A549 (cell line): ENCODE measurements at regions not wholly inside any gene's neighbourhood (a gene's known extent, or its start where the extent isn't known, plus 50 kb on each side); places are given as distances from the start of the nearest gene placed in this dataset.

Experiments
- ATAC-seq, 2 experiments: fragments of 200-7000 bp in 1 of 2; fragments of >200 bp in 1 of 2; cut with Nextera tagmentation in 1 of 2; cut with Tn5 transposase in 1 of 2; 3 replicates each; pipeline versions ENCODE4 v1.8.0 to v1.9.1; 2018 to 2020; ENCODE audit warnings: mild to moderate bottlenecking in 1 of 2, moderate library complexity in 1 of 2
- CTCF ChIA-PET: fragments of 300-600 bp; sonication (Branson Sonifier 250); formaldehyde crosslinking; extraction: SDS; loops from one replicate; lab custom pipeline; 2021; ENCODE audit warnings: antibody characterized with exemption, inconsistent platforms; lab: Yijun Ruan, JAX
- POLR2A ChIA-PET: fragments of 350-600 bp; formaldehyde crosslinking; extraction: SDS; loops from one replicate; lab custom pipeline; 2021; ENCODE audit warnings: antibody characterized with exemption, inconsistent platforms; lab: Yijun Ruan, JAX
- DNase-seq, 2 experiments: peaks; one replicate each; pipeline versions ENCODE4 v3.0.0 to v3.0.0-alpha.2; 2011 to 2016; ENCODE audit warnings: low read depth in 1 of 2, low spot score in 1 of 2
- FAIRE-seq: peaks from 2 replicates; lab custom pipeline; 2011; peaks lifted over from hg19 to GRCh38; lab: Jason Lieb, UNC
- H3K27ac ChIP-seq, 2 experiments: fragments of >200 bp; sonication (Bioruptor Twin); formaldehyde crosslinking; 3 replicates each; pipeline ENCODE4 v1.5.1; 2016 to 2017
- H3K4me1 ChIP-seq: fragments of >200 bp; sonication (Bioruptor Twin); formaldehyde crosslinking; 3 replicates; pipeline ENCODE4 v1.6.1; 2016
- H3K4me2 ChIP-seq: fragments of >200 bp; sonication (Bioruptor Twin); formaldehyde crosslinking; 3 replicates; pipeline ENCODE4 v1.6.1; 2016
- H3K4me3 ChIP-seq: fragments of >200 bp; sonication (Bioruptor Twin); formaldehyde crosslinking; 3 replicates; pipeline ENCODE4 v1.5.1; 2016
- H3K9me3 ChIP-seq: fragments of >200 bp; sonication (Bioruptor Twin); formaldehyde crosslinking; 3 replicates; pipeline ENCODE4 v1.6.1; 2016
- BHLHE40 ChIP-seq: IDR thresholded peaks from 2 replicates; pipeline ENCODE4 v1.6.1; 2012; ENCODE audit warnings: low read depth, low read length, inconsistent platforms
- CBX2 ChIP-seq: fragments of 200-600 bp; sonication (generic); IDR thresholded peaks from 2 replicates; pipeline ENCODE4 v1.6.1; 2016; ENCODE audit warnings: low read depth, mild to moderate bottlenecking, borderline replicate concordance
- CHD2 ChIP-seq: fragments of 150-350 bp; IDR thresholded peaks from 2 replicates; pipeline ENCODE4 v1.6.1; 2014; ENCODE audit warnings: low read length; ENCODE audit not compliant: partially characterized antibody
- CHD4 ChIP-seq: fragments of 200-600 bp; sonication (generic); IDR thresholded peaks from 2 replicates; pipeline ENCODE4 v1.6.1; 2016; ENCODE audit warnings: antibody characterized with exemption, mild to moderate bottlenecking, borderline replicate concordance
- EHF ChIP-seq: fragments of 250-450 bp; sonication (Bioruptor Pico); IDR thresholded peaks from 2 replicates; pipeline ENCODE4 v1.5.0; 2020; ENCODE audit warnings: mild to moderate bottlenecking
- EHMT2 ChIP-seq: fragments of 200-600 bp; sonication (generic); IDR thresholded peaks from 2 replicates; pipeline ENCODE4 v1.6.1; 2016; ENCODE audit warnings: antibody characterized with exemption, low read depth, mild to moderate bottlenecking, moderate library complexity
- ESRRA ChIP-seq: fragments of 150-350 bp; IDR thresholded peaks from 2 replicates; pipeline ENCODE4 v1.6.1; 2014; ENCODE audit warnings: mild to moderate bottlenecking, low read length, borderline replicate concordance
- HEYL ChIP-seq: fragments of 250-450 bp; sonication (Bioruptor Pico); IDR thresholded peaks from 2 replicates; pipeline ENCODE4 v1.8.0; 2021; ENCODE audit warnings: mild to moderate bottlenecking, moderate library complexity
- HOXA7 ChIP-seq: fragments of 250-450 bp; sonication (Bioruptor Pico); IDR thresholded peaks from 2 replicates; pipeline ENCODE4 v1.5.0; 2020; ENCODE audit warnings: mild to moderate bottlenecking, moderate library complexity
- KDM5A ChIP-seq: fragments of 200-600 bp; sonication (generic); IDR thresholded peaks from 2 replicates; pipeline ENCODE4 v1.6.1; 2016; ENCODE audit warnings: antibody characterized with exemption, mild to moderate bottlenecking
- MAFK ChIP-seq: fragments of 450-650 bp; IDR thresholded peaks from 2 replicates; pipeline ENCODE4 v1.6.1; 2014; ENCODE audit not compliant: partially characterized antibody
- NFE2L2 ChIP-seq: fragments of 150-350 bp; conservative IDR thresholded peaks from 2 replicates; pipeline ENCODE4 v1.6.1; 2014; ENCODE audit warnings: low read length
- NPAS2 ChIP-seq: fragments of 250-450 bp; sonication (Bioruptor Pico); IDR thresholded peaks from 2 replicates; pipeline ENCODE4 v1.8.0; 2022; ENCODE audit warnings: mild to moderate bottlenecking, moderate library complexity, borderline replicate concordance
- POLR2A ChIP-seq: IDR thresholded peaks from 2 replicates; pipeline ENCODE4 v1.6.1; 2012; ENCODE audit warnings: mild to moderate bottlenecking, low read length
- POLR2AphosphoS2 ChIP-seq: conservative IDR thresholded peaks from 2 replicates; pipeline ENCODE4 v1.6.1; 2012; ENCODE audit warnings: low read length, improper control_type of control experiment, inconsistent platforms
- RAD21 ChIP-seq, 2 experiments: fragments of >200 bp in 1 of 2; sonication (Bioruptor Twin) in 1 of 2; formaldehyde crosslinking in 1 of 2; IDR thresholded peaks in 1 of 2; conservative IDR thresholded peaks in 1 of 2; 2 replicates in 1 of 2; 3 replicates in 1 of 2; pipeline ENCODE4 v1.6.1; 2012 to 2018; ENCODE audit warnings: inconsistent platforms in 1 of 2
- RARB ChIP-seq: fragments of 250-450 bp; sonication (Bioruptor Pico); IDR thresholded peaks from 2 replicates; pipeline ENCODE4 v1.8.0; 2021; ENCODE audit warnings: mild to moderate bottlenecking, moderate library complexity
- RCOR1 ChIP-seq: fragments of 150-350 bp; IDR thresholded peaks from 2 replicates; pipeline ENCODE4 v1.6.1; 2014; ENCODE audit warnings: antibody characterized with exemption, low read length, low read depth
- RFX5 ChIP-seq: fragments of 450-650 bp; IDR thresholded peaks from 2 replicates; pipeline ENCODE4 v1.7.1; 2014; ENCODE audit warnings: antibody characterized with exemption, mild to moderate bottlenecking, moderate library complexity
- RNF2 ChIP-seq: fragments of 200-600 bp; sonication (generic); IDR thresholded peaks from 2 replicates; pipeline ENCODE4 v1.6.1; 2016; ENCODE audit warnings: low read depth, mild to moderate bottlenecking, antibody characterized with exemption, moderate library complexity, borderline replicate concordance
- SMC3 ChIP-seq: fragments of >200 bp; sonication (Bioruptor Twin); formaldehyde crosslinking; IDR thresholded peaks from 3 replicates; pipeline ENCODE4 v1.6.1; 2018; ENCODE audit warnings: inconsistent platforms
- TP53 ChIP-seq: fragments of 250-450 bp; sonication (Bioruptor Pico); IDR thresholded peaks from 2 replicates; pipeline ENCODE4 v1.5.0; 2021; ENCODE audit warnings: mild to moderate bottlenecking, moderate library complexity
- ZSCAN20 ChIP-seq: fragments of 250-450 bp; sonication (Bioruptor Pico); IDR thresholded peaks from 2 replicates; pipeline ENCODE4 v1.8.0; 2022; ENCODE audit warnings: mild to moderate bottlenecking, moderate library complexity
- WGBS: methylation state at CpG from one replicate; pipeline ENCODE4 v1.1.6; 2017; ENCODE audit errors: missing lambda C conversion rate; 5-methylcytosine and 5-hydroxymethylcytosine counted together
- TF ChIP-seq, protein P1 (sequence below): fragments of 450-650 bp; IDR thresholded peaks from 2 replicates; pipeline ENCODE4 v1.6.1; 2014; ENCODE audit warnings: antibody characterized with exemption
- TF ChIP-seq, protein P2 (sequence below): IDR thresholded peaks from 2 replicates; pipeline ENCODE4 v1.6.1; 2012
- TF ChIP-seq, protein P3 (sequence below): fragments of 150-350 bp; IDR thresholded peaks from 2 replicates; pipeline ENCODE4 v1.6.1; 2014; ENCODE audit warnings: low read depth, mild to moderate bottlenecking, low read length

DNA sequence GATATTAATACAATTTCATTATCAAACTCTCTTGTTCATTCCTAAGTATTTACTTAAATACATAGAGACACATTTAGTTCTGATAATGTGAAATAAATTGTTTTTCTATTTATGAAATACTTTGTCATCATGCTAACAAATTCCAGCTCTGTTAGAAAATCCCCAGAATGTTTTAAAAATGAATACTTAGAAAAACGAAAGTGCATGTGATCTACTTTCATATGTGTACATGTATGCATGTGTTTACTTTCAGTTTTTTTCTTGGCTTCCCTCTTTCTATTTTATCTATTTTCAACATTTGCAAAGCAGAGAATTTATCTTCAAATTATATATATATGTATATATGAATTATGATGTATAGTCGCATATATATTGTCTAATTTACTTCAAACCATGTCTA, 1110.0 kb upstream of the PCDH20 start:
- 2% methylated on average over 2 of the region's 2 CpGs for WGBS
- TF ChIP-seq EHF (CRISPR knock-in tag): no peak
- TF ChIP-seq, protein P1, sequence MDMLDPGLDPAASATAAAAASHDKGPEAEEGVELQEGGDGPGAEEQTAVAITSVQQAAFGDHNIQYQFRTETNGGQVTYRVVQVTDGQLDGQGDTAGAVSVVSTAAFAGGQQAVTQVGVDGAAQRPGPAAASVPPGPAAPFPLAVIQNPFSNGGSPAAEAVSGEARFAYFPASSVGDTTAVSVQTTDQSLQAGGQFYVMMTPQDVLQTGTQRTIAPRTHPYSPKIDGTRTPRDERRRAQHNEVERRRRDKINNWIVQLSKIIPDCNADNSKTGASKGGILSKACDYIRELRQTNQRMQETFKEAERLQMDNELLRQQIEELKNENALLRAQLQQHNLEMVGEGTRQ: no peak
- TF ChIP-seq HOXA7 (CRISPR knock-in tag): no peak
- TF ChIP-seq, all 56 proteins: peak for 0
- DNase-seq (no peak), FAIRE-seq (no peak), ATAC-seq (no peak)
- H3K27ac ChIP-seq: no peak overlapping the region
- H3K4me1 ChIP-seq: no peaks in the 10 kb centered on the region
- ChIA-PET CTCF (no interaction called here), POLR2A (no interaction called here)
- H3K4me3 ChIP-seq: no peak overlapping the region
- H3K4me2 ChIP-seq: no peak overlapping the region
- no peaks in the 10 kb centered on the region for H3K9me3 ChIP-seq

DNA sequence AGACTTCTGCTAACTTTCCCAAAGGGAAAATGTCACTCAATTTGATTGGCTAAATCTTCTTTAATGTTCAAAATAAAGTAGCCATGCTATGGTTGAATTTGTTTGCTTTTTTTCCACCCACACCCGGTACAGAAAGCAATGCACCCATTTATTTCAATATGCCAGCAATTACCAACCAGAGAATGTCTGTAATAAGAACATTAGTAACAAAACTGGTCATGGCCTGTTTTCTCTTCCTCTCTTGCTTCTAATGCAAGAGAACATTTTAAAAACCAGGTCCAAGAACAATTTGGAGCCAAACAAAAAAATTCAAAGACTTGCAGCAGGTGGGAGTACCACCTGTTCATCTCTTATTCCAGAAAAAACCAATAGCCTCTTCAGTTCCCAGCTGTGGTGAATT, 1108.8 kb upstream of the PCDH20 start:
- WGBS: 10% methylated on average over 1 of the region's 1 CpG
- CTCF ChIA-PET: no interaction called here
- Histone ChIP-seq H3K4me2 (no peak overlapping the region), H3K27ac (no peak overlapping the region), H3K4me3 (no peak overlapping the region), H3K9me3 (no peaks in the 10 kb centered on the region), H3K4me1 (no peaks in the 10 kb centered on the region)
- ATAC-seq (no peak), DNase-seq (no peak), FAIRE-seq (no peak)
- POLR2A ChIA-PET: no interaction called here
- TF ChIP-seq RCOR1: no peak
- no peak for TF ChIP-seq CBX2
- no peak for TF ChIP-seq BHLHE40
- TF ChIP-seq, protein P1: no peak
- TF ChIP-seq CHD2: no peak
- TF ChIP-seq ZSCAN20 (CRISPR knock-in tag): no peak
- no peak for TF ChIP-seq POLR2AphosphoS2
- no peak for TF ChIP-seq ESRRA
- no peak for TF ChIP-seq KDM5A
- no peak for TF ChIP-seq POLR2A
- no peak for TF ChIP-seq HEYL (CRISPR knock-in tag)
- no peak for TF ChIP-seq HOXA7 (CRISPR knock-in tag)
- no peak for TF ChIP-seq MAFK
- no peak for TF ChIP-seq RARB
- TF ChIP-seq EHMT2: no peak
- TF ChIP-seq, protein P2, sequence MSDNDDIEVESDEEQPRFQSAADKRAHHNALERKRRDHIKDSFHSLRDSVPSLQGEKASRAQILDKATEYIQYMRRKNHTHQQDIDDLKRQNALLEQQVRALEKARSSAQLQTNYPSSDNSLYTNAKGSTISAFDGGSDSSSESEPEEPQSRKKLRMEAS: no peak

DNA sequence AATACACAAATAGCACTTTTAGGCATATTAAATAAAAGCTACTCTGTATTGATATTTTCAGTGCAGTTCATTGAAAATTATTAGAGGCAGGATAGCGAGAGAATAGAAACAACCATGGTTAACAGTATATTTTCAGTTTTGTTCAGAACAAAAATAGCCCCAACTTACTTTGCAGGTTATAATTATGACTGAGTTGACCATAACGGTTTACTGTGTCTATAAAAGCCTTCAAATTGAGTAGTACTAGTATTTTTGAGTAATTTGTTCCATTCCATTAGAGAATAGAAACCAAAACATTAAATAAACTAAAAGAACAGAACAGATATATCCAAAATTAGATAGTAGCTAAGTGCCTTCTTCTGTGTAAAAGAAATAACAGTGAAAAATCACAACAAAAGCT, 1108.4 kb upstream of the PCDH20 start:
- ChIA-PET CTCF (no interaction called here), POLR2A (no interaction called here)
- 31% methylated on average over 2 of the region's 2 CpGs for WGBS
- TF ChIP-seq SMC3 (no peak), NPAS2 (CRISPR knock-in tag) (no peak), RNF2 (no peak), EHF (CRISPR knock-in tag) (no peak), CHD4 (no peak), POLR2A (no peak), RFX5 (no peak), TP53 (CRISPR knock-in tag) (no peak), RAD21 (conservative IDR thresholded peaks at IDR 0.05 in 1 of 2, IDR thresholded peaks at IDR 0.05 in 1 of 2) (no peak), NFE2L2 (no peak)
- TF ChIP-seq, protein P2: no peak
- TF ChIP-seq, protein P1: no peak
- TF ChIP-seq, protein P3, sequence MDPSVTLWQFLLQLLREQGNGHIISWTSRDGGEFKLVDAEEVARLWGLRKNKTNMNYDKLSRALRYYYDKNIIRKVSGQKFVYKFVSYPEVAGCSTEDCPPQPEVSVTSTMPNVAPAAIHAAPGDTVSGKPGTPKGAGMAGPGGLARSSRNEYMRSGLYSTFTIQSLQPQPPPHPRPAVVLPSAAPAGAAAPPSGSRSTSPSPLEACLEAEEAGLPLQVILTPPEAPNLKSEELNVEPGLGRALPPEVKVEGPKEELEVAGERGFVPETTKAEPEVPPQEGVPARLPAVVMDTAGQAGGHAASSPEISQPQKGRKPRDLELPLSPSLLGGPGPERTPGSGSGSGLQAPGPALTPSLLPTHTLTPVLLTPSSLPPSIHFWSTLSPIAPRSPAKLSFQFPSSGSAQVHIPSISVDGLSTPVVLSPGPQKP: no peak
- no peak overlapping the region for H3K27ac ChIP-seq
- H3K4me1 ChIP-seq: no peaks in the 10 kb centered on the region
- no peaks in the 10 kb centered on the region for H3K9me3 ChIP-seq
- no peak for FAIRE-seq
- no peak overlapping the region for H3K4me2 ChIP-seq
- H3K4me3 ChIP-seq: no peak overlapping the region
- no peak for DNase-seq
- no peak for ATAC-seq
